Activated CD4-positive, alpha-beta memory T cell treated with anti-CD3 and anti-CD28 coated beads, Interleukin-2, amount 10 ng/mL, durations not matched to agents 7 days and 5 days (primary cell): ENCODE measurements at regions not wholly inside any gene's neighbourhood (a gene's known extent, or its start where the extent isn't known, plus 50 kb on each side); places are given as distances from the start of the nearest gene placed in this dataset.
A peak's percentile ranks its signal among the peaks of the same experiment; 100 is the strongest.
"Not testable (repeated sequence)": the region's sequence is repeated elsewhere in the genome, so short reads cannot be mapped to it uniquely, and the experiment has no call there.

Source experiments
- CTCF ChIA-PET: fragments of 350-600 bp; sonication (Branson Sonifier 250); formaldehyde crosslinking; loops from one replicate; lab custom pipeline; 2021; ENCODE audit warnings: antibody characterized with exemption, inconsistent platforms; lab: Charles Lee
- POLR2A ChIA-PET: fragments of 350-600 bp; sonication (Branson Sonifier 250); formaldehyde crosslinking; loops from one replicate; lab custom pipeline; 2021; ENCODE audit warnings: antibody characterized with exemption; lab: Charles Lee
- DNase-seq: peaks from one replicate; pipeline ENCODE4 v3.0.0-alpha.2; 2020
- H3K27ac Mint-ChIP-seq: one replicate; pipeline ENCODE4 v1.8.0; 2021; ENCODE audit warnings: mild to moderate bottlenecking, mixed read lengths
- H3K27me3 Mint-ChIP-seq: one replicate; pipeline ENCODE4 v1.8.0; 2021; ENCODE audit warnings: mixed read lengths
- H3K36me3 Mint-ChIP-seq: one replicate; pipeline ENCODE4 v1.8.0; 2021; ENCODE audit warnings: low read depth, mixed read lengths
- H3K4me1 Mint-ChIP-seq: one replicate; pipeline ENCODE4 v1.8.0; 2021; ENCODE audit warnings: mixed read lengths
- H3K4me3 Mint-ChIP-seq: one replicate; pipeline ENCODE4 v1.8.0; 2021; ENCODE audit warnings: mild to moderate bottlenecking, mixed read lengths
- H3K9me3 Mint-ChIP-seq: one replicate; pipeline ENCODE4 v1.8.0; 2021; ENCODE audit warnings: mixed read lengths

- CTCF ChIA-PET, H3K4me3 Mint-ChIP-seq, H3K36me3 Mint-ChIP-seq: not testable (repeated sequence)
Observed at GRCh38 chr21:35466681-35467080, 417.6 kb upstream of the RUNX1 start.

GRCh38 chr21:35465741-35466140, 416.6 kb upstream of the RUNX1 start:
- Mint-ChIP-seq H3K27ac (no peak overlapping the region), H3K4me3 (no peak overlapping the region), H3K9me3 (peaks cover 4% of the 10 kb centered on the region), H3K4me1 (no peaks in the 10 kb centered on the region), H3K36me3 (no peaks in the 10 kb centered on the region), H3K27me3 (peaks cover 1% of the 10 kb centered on the region)
- ChIA-PET CTCF (no interaction called here), POLR2A (no interaction called here)
- DNase-seq, result no peak

More at GRCh38 chr21:35466681-35467080, 417.6 kb upstream of the RUNX1 start:
- POLR2A ChIA-PET, DNase-seq, H3K9me3 Mint-ChIP-seq, H3K4me1 Mint-ChIP-seq, H3K27ac Mint-ChIP-seq, H3K27me3 Mint-ChIP-seq: not testable (repeated sequence)

- H3K9me3 Mint-ChIP-seq, result peaks cover 4% of the 10 kb centered on the region
- H3K4me3 Mint-ChIP-seq, result no peak overlapping the region
- ChIA-PET CTCF (no interaction called here), POLR2A (no interaction called here)
- no peak for DNase-seq
- H3K27me3 Mint-ChIP-seq, result peaks cover 3% of the 10 kb centered on the region
- H3K36me3 Mint-ChIP-seq, result no peaks in the 10 kb centered on the region
- peaks cover 2% of the 10 kb centered on the region for H3K4me1 Mint-ChIP-seq
- no peak overlapping the region for H3K27ac Mint-ChIP-seq
Observed at GRCh38 chr21:35461700-35462099, 412.6 kb upstream of the RUNX1 start.

- ChIA-PET POLR2A (no interaction called here), CTCF (no interaction called here)
- Mint-ChIP-seq H3K4me3 (no peak overlapping the region), H3K9me3 (no peaks in the 10 kb centered on the region), H3K27me3 (peaks cover 3% of the 10 kb centered on the region), H3K36me3 (no peaks in the 10 kb centered on the region), H3K4me1 (peaks cover 2% of the 10 kb centered on the region), H3K27ac (no peak overlapping the region)
- no peak for DNase-seq
Observed at GRCh38 chr21:35460441-35460840, 411.3 kb upstream of the RUNX1 start.

- ChIA-PET POLR2A (no interaction called here), CTCF (no interaction called here)
- H3K4me1 Mint-ChIP-seq, result peaks cover 2% of the 10 kb centered on the region
- H3K27me3 Mint-ChIP-seq, result peaks cover 3% of the 10 kb centered on the region
- no peaks in the 10 kb centered on the region for H3K9me3 Mint-ChIP-seq
- no peak overlapping the region for H3K4me3 Mint-ChIP-seq
- no peak for DNase-seq
- H3K27ac Mint-ChIP-seq, result no peak overlapping the region
- H3K36me3 Mint-ChIP-seq, result no peaks in the 10 kb centered on the region
Observed at GRCh38 chr21:35458405-35458804, 409.3 kb upstream of the RUNX1 start.

GRCh38 chr21:35457097-35457804, 408.1 kb upstream of the RUNX1 start:
- Mint-ChIP-seq H3K9me3 (peaks cover 2% of the 10 kb centered on the region), H3K27me3 (peaks cover 3% of the 10 kb centered on the region), H3K4me3 (no peak overlapping the region), H3K4me1 (peaks cover 2% of the 10 kb centered on the region), H3K36me3 (peaks cover under 1% of the 10 kb centered on the region), H3K27ac (peak overlapping the region; percentile 24)
- ChIA-PET CTCF (no interaction called here), POLR2A (no interaction called here)
- peak; percentile 29 for DNase-seq

GRCh38 chr21:35451276-35451675, 402.2 kb upstream of the RUNX1 start:
- Mint-ChIP-seq H3K4me3 (no peak overlapping the region), H3K27ac (no peak overlapping the region), H3K36me3 (peaks cover 4% of the 10 kb centered on the region), H3K27me3 (peaks cover 1% of the 10 kb centered on the region), H3K9me3 (peaks cover 20% of the 10 kb centered on the region), H3K4me1 (no peaks in the 10 kb centered on the region)
- ChIA-PET POLR2A (no interaction called here), CTCF (no interaction called here)
- no peak for DNase-seq

- CTCF ChIA-PET, result no interaction called here
- peaks cover 4% of the 10 kb centered on the region for H3K36me3 Mint-ChIP-seq
Observed at GRCh38 chr21:35450830-35451229, 401.7 kb upstream of the RUNX1 start.

GRCh38 chr21:35449846-35450245, 400.7 kb upstream of the RUNX1 start:
- H3K4me3 Mint-ChIP-seq, result no peak overlapping the region

More at GRCh38 chr21:35450830-35451229, 401.7 kb upstream of the RUNX1 start:
- POLR2A ChIA-PET, result no interaction called here
- Mint-ChIP-seq H3K4me1 (no peaks in the 10 kb centered on the region), H3K27ac (no peak overlapping the region), H3K27me3 (peaks cover 1% of the 10 kb centered on the region), H3K9me3 (peaks cover 20% of the 10 kb centered on the region), H3K4me3 (no peak overlapping the region)
- DNase-seq, result no peak

GRCh38 chr21:35448876-35449599, 399.9 kb upstream of the RUNX1 start:
- ChIA-PET POLR2A (no interaction called here), CTCF (no interaction called here)
- DNase-seq, result no peak
- Mint-ChIP-seq H3K4me1 (no peaks in the 10 kb centered on the region), H3K27ac (no peak overlapping the region), H3K9me3 (peaks cover 20% of the 10 kb centered on the region), H3K27me3 (peaks cover 7% of the 10 kb centered on the region), H3K4me3 (no peak overlapping the region), H3K36me3 (peaks cover 4% of the 10 kb centered on the region)

More at GRCh38 chr21:35449846-35450245, 400.7 kb upstream of the RUNX1 start:
- Mint-ChIP-seq H3K27ac (no peak overlapping the region), H3K36me3 (peaks cover 4% of the 10 kb centered on the region), H3K27me3 (peaks cover 1% of the 10 kb centered on the region), H3K4me1 (no peaks in the 10 kb centered on the region), H3K9me3 (peaks cover 20% of the 10 kb centered on the region)
- no peak for DNase-seq
- POLR2A ChIA-PET, result no interaction called here
- CTCF ChIA-PET, result no interaction called here

- DNase-seq, result no peak
- Mint-ChIP-seq H3K9me3 (no peaks in the 10 kb centered on the region), H3K27me3 (peaks cover 25% of the 10 kb centered on the region), H3K36me3 (no peaks in the 10 kb centered on the region), H3K4me1 (no peaks in the 10 kb centered on the region), H3K27ac (no peak overlapping the region), H3K4me3 (no peak overlapping the region)
- ChIA-PET CTCF (no interaction called here), POLR2A (no interaction called here)
Observed at GRCh38 chr21:35444391-35444790, 395.3 kb upstream of the RUNX1 start.

GRCh38 chr21:35441868-35442582, 392.9 kb upstream of the RUNX1 start:
- H3K36me3 Mint-ChIP-seq, result no peaks in the 10 kb centered on the region
- H3K9me3 Mint-ChIP-seq, result no peaks in the 10 kb centered on the region
- H3K4me3 Mint-ChIP-seq, result no peak overlapping the region
- peaks cover 10% of the 10 kb centered on the region for H3K4me1 Mint-ChIP-seq
- H3K27ac Mint-ChIP-seq, result no peak overlapping the region
- DNase-seq, result no peak
- POLR2A ChIA-PET, result no interaction called here
- CTCF ChIA-PET, result interaction anchor here (0.6 kb wide), 1 partner anchor 64 kb away, joined by 3 read pairs; no protein-coding TSS in a partner anchor
- H3K27me3 Mint-ChIP-seq, result peaks cover 27% of the 10 kb centered on the region
